ENCODE measurements at regions not wholly inside any gene's neighbourhood (a gene's known extent, or its start where the extent isn't known, plus 50 kb on each side); places are given as distances from the start of the nearest gene placed in this dataset.

DNA sequence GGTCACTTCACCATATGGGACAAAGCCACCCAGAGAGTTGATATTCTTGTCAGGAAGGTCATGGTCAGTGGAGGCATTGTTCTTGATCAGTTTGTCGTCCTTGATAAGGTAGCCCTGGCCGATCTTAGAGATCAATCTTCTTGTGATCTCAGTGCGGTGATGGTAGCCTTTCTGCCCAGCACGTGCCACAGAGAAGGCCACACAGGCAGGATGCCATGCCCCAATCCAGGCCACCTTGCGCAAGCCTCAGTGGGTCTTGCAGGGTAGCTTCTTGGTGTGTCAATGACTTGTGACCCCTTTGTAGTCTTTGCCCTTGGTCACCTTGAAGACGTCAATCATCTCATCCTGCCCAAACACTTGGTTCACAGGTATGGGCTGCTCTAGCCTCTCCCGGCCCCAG is 143.9 kb upstream of the ASB18 start:
- TF ChIP-seq, protein P1, sequence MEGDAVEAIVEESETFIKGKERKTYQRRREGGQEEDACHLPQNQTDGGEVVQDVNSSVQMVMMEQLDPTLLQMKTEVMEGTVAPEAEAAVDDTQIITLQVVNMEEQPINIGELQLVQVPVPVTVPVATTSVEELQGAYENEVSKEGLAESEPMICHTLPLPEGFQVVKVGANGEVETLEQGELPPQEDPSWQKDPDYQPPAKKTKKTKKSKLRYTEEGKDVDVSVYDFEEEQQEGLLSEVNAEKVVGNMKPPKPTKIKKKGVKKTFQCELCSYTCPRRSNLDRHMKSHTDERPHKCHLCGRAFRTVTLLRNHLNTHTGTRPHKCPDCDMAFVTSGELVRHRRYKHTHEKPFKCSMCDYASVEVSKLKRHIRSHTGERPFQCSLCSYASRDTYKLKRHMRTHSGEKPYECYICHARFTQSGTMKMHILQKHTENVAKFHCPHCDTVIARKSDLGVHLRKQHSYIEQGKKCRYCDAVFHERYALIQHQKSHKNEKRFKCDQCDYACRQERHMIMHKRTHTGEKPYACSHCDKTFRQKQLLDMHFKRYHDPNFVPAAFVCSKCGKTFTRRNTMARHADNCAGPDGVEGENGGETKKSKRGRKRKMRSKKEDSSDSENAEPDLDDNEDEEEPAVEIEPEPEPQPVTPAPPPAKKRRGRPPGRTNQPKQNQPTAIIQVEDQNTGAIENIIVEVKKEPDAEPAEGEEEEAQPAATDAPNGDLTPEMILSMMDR (IDR thresholded peaks at IDR 0.05): no peak
- TF ChIP-seq EP300 (IDR thresholded peaks at IDR 0.05): no peak
- TF ChIP-seq POLR2A (IDR thresholded peaks at IDR 0.05): no peak
- TF ChIP-seq POLR2AphosphoS5 (IDR thresholded peaks at IDR 0.05): no peak
